Spleen (tissue), 11 donors: ENCODE measurements at regions not wholly inside any gene's neighbourhood (a gene's known extent, or its start where the extent isn't known, plus 50 kb on each side); places are given as distances from the start of the nearest gene placed in this dataset.

Experiments used
- DNase-seq: peaks from one replicate; pipeline ENCODE4 v3.0.0-alpha.2; 2020
- H3K27ac ChIP-seq, 8 donors: fragments of 200-600 bp; sonication (generic) in 7 of 8; 1 replicate in 4 of 8; 2 replicates in 4 of 8; pipeline versions ENCODE4 v1.5.0 to v1.8.0; 2016 to 2021; ENCODE audit warnings: inconsistent platforms in 4 of 8, mild to moderate bottlenecking in 4 of 8, moderate library complexity in 1 of 8
- H3K27me3 ChIP-seq, 7 donors: fragments of 200-600 bp; sonication (generic) in 6 of 7; replicated peaks in 1 of 7; 1 replicate in 4 of 7; 2 replicates in 3 of 7; pipeline versions ENCODE4 v1.5.0 to v1.8.0; 2016 to 2021; ENCODE audit warnings: inconsistent platforms in 3 of 7, mild to moderate bottlenecking in 1 of 7
- H3K36me3 ChIP-seq, 6 donors: fragments of 200-600 bp; sonication (generic) in 5 of 6; 1 replicate in 4 of 6; 2 replicates in 2 of 6; pipeline versions ENCODE4 v1.5.0 to v1.8.0; 2016 to 2021; ENCODE audit warnings: inconsistent platforms in 2 of 6
- H3K4me1 ChIP-seq, 6 donors: fragments of 200-600 bp; sonication (generic) in 5 of 6; 1 replicate in 3 of 6; 2 replicates in 3 of 6; pipeline versions ENCODE4 v1.5.0 to v1.8.0; 2016 to 2021; ENCODE audit warnings: inconsistent platforms in 3 of 6
- H3K4me3 ChIP-seq, 8 donors: fragments of 200-600 bp; sonication (generic) in 7 of 8; 1 replicate in 4 of 8; 2 replicates in 4 of 8; pipeline versions ENCODE4 v1.5.0 to v1.8.0; 2016 to 2021; ENCODE audit warnings: inconsistent platforms in 4 of 8, mild to moderate bottlenecking in 4 of 8, moderate library complexity in 2 of 8
- H3K9me3 ChIP-seq, 8 donors: fragments of 200-600 bp; sonication (generic) in 7 of 8; 1 replicate in 4 of 8; 2 replicates in 4 of 8; pipeline versions ENCODE4 v1.5.0 to v1.8.0; 2016 to 2021; ENCODE audit warnings: inconsistent platforms in 4 of 8
- CTCF ChIP-seq, 11 experiments: fragments of 200-600 bp in 7 of 11; fragments of 450-650 bp in 4 of 11; sonication (generic) in 4 of 11; IDR thresholded peaks in 8 of 11; conservative IDR thresholded peaks in 3 of 11; 1 replicate in 7 of 11; 2 replicates in 4 of 11; pipeline versions ENCODE4 v1.4.0 to v1.8.0; 2016 to 2021; ENCODE audit warnings: antibody characterized with exemption in 11 of 11, inconsistent platforms in 4 of 11, mild to moderate bottlenecking in 1 of 11
- POLR2A ChIP-seq, 3 donors: fragments of 450-650 bp; IDR thresholded peaks; one replicate each; pipeline ENCODE4 v1.5.1; 2017; ENCODE audit warnings: antibody characterized with exemption in 3 of 3, mild to moderate bottlenecking in 1 of 3
- POLR2AphosphoS5 ChIP-seq, 3 donors: sonication (generic); formaldehyde crosslinking; IDR thresholded peaks; one replicate each; pipeline ENCODE4 v1.5.1; 2017; ENCODE audit warnings: antibody characterized with exemption in 3 of 3
- WGBS, 5 donors: extraction: QIAGEN DNeasy Blood & Tissue Kit in 3 of 5; methylation state at CpG; one replicate each; pipeline versions ENCODE4 v1.1.5 to v1.1.7; 2013 to 2018; 5-methylcytosine and 5-hydroxymethylcytosine counted together
- intact Hi-C: fragments of 100-400 bp; cut with DNase I; formaldehyde crosslinking; loops from one replicate; pipeline ENCODE4 v1.15.0; 2023; ENCODE audit warnings: low total_unique reads
- donor health status: healthy with polysubstance abuse.
- donor health status: DM: no; HTN: no; CAD: no; lungs with moderate emphysema.
- donor health status: DM: no; HTN: no; CAD: no.
- donor health status: Bipolar disorder and iron deficiency.
- donor health status: healthy.
- donor health status: DM: no; HTN: no; CAD: no.
- donor health status: DM: yes; HTN: yes; CAD: no.

- Histone ChIP-seq H3K36me3 (no peaks in the 10 kb centered on the region), H3K9me3 (no peaks in the 10 kb centered on the region), H3K4me1 (no peaks in the 10 kb centered on the region), H3K4me3 (no peak overlapping the region), H3K27ac (no peak overlapping the region), H3K27me3 (no peaks in the 10 kb centered on the region)
- 65 to 84% (median 77%) methylated on average over 6 of the region's 6 CpGs for WGBS, 5 donors
- intact Hi-C loops: no loop called here
- DNase-seq: no peak
- TF ChIP-seq POLR2A (IDR thresholded peaks at IDR 0.05) (no peak), POLR2AphosphoS5 (IDR thresholded peaks at IDR 0.05) (no peak), CTCF (IDR thresholded peaks at IDR 0.05 in 8 of 11, conservative IDR thresholded peaks at IDR 0.05 in 3 of 11) (no peak)
Observed at GRCh38 chr7:121623130-121623872, 227.2 kb upstream of the FAM3C start.

- TF ChIP-seq POLR2A (IDR thresholded peaks at IDR 0.05) (no peak), CTCF (IDR thresholded peaks at IDR 0.05 in 8 of 11, conservative IDR thresholded peaks at IDR 0.05 in 3 of 11) (no peak), POLR2AphosphoS5 (IDR thresholded peaks at IDR 0.05) (no peak)
- 84 to 93% (median 90%) methylated on average over 4 of the region's 4 CpGs for WGBS, 5 donors
- Histone ChIP-seq H3K27ac (no peak overlapping the region), H3K36me3 (no peaks in the 10 kb centered on the region), H3K9me3 (peaks cover 0 to 3% (median 0%) of the 10 kb centered on the region in 8 donors), H3K27me3 (no peaks in the 10 kb centered on the region), H3K4me1 (no peaks in the 10 kb centered on the region), H3K4me3 (no peak overlapping the region)
- DNase-seq: no peak
- intact Hi-C loops: no loop called here
Observed at GRCh38 chr7:121621937-121622336, 225.8 kb upstream of the FAM3C start.

- WGBS, 5 donors: 83 to 90% (median 88%) methylated on average over 11 of the region's 11 CpGs
- intact Hi-C loops: no loop called here
- Histone ChIP-seq H3K4me3 (no peak overlapping the region), H3K4me1 (no peaks in the 10 kb centered on the region), H3K36me3 (no peaks in the 10 kb centered on the region), H3K27me3 (no peaks in the 10 kb centered on the region), H3K9me3 (peaks cover 0 to 5% (median 0%) of the 10 kb centered on the region in 8 donors), H3K27ac (no peak overlapping the region)
- no peak for TF ChIP-seq POLR2A (IDR thresholded peaks at IDR 0.05)
- TF ChIP-seq POLR2AphosphoS5 (IDR thresholded peaks at IDR 0.05): no peak
- TF ChIP-seq CTCF (IDR thresholded peaks at IDR 0.05 in 8 of 11, conservative IDR thresholded peaks at IDR 0.05 in 3 of 11): no peak
- peak; percentile 35 for DNase-seq
Observed at GRCh38 chr7:121620953-121621606, 225.0 kb upstream of the FAM3C start.

- peaks cover 0 to 5% (median 0%) of the 10 kb centered on the region in 8 donors for H3K9me3 ChIP-seq
- TF ChIP-seq CTCF (IDR thresholded peaks at IDR 0.05 in 8 of 11, conservative IDR thresholded peaks at IDR 0.05 in 3 of 11) (no peak), POLR2AphosphoS5 (IDR thresholded peaks at IDR 0.05) (no peak), POLR2A (IDR thresholded peaks at IDR 0.05) (no peak)
- no peaks in the 10 kb centered on the region for H3K36me3 ChIP-seq
- intact Hi-C loops: no loop called here
- H3K27me3 ChIP-seq: no peaks in the 10 kb centered on the region
- WGBS, 5 donors: 55 to 73% (median 68%) methylated on average over 3 of the region's 3 CpGs
- no peaks in the 10 kb centered on the region for H3K4me1 ChIP-seq
- H3K4me3 ChIP-seq: no peak overlapping the region
- no peak for DNase-seq
- no peak overlapping the region for H3K27ac ChIP-seq
Observed at GRCh38 chr7:121620206-121620605, 224.1 kb upstream of the FAM3C start.
